ENCODE measurements at regions not wholly inside any gene's neighbourhood (a gene's known extent, or its start where the extent isn't known, plus 50 kb on each side); places are given as distances from the start of the nearest gene placed in this dataset.

DNA sequence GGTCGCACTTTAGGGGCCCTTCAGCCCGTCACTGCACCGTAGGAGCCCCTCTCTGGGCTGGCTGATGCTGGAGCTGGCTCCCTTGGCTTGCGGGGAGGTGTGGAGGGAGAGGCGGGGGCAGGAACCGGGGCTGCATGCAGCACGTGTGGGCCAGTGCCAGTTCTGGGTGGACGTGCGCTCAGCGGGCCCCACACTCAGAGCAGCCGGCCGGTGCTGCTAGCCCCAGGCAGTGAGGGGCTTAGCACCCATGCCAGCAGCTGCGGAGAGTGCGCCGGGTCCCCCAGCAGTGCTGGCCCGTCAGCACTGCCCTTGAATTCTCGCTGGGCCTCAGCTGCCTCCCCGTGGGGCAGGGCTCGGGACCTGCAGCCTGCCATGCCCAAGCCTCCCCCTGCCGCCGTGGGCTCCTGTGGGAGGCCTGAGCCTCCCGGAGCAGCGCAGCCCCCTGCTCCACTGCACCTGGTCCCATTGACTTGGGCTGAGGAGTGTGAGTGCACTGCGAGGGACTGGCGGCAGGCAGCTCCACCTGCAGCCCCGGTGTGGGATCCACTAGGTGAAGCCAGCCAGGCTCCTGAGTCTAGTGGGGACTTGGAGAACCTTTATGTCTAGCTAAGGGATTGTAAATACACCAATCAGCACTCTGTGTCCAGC, 108.8 kb upstream of the RASGEF1B start:
- DNase-seq, result no peak

DNA sequence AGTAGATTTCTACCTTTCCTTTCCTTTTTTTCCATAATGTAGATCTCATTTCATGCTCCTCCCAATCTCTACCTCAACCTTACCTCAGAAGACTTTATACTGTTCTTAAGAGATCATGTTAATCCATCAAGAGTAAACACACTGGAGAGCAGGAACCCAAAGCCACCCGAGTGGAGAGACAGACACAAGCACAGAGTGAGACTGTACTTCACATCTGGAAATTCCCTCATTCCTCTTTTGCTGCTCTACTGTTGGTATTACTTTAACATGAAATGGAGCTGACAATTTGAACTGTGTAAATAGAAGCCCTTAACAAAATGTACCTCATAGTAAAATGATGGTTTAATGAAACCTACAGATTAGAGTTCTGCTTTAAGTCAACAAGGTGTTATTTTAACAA, 105.7 kb upstream of the RASGEF1B start:
- no peak for DNase-seq

DNA sequence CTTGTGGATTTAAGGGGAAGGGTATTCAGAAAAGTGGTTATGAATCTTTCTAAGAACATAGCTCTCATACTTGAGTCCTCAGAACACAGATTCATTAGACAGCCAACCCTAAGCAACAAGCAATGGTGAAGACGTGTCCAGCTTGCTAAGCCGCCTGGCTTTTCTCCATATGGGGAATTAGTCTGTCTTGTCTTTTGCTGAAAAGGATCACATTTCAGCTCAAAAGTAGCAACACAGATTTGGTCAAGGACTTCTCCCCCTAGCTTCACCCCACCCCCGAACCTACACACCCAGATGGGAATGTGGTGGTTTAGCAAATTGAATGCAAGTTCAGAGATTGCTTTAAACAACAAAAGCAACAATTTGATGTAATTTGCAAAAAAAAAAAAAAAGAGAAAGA, 103.3 kb upstream of the RASGEF1B start:
- no peak for DNase-seq

DNA sequence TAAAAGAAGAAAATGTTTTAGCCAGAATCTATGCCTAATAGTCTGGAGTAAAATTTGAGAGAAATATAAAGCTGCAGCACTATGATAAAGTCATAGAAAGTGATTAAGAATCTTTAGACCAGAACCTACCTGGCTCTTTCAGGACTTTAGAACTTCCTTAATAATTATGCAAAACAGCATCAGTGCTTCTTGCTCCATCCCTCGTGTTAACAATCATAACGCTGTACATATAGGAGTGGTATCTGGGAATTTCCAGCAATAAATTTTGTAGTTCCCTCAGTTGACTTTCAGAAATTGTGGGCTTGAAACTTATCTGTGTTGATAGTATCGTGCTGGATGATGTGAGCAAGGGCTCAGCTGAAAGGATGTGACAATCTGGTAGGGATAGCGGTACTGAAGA, 102.1 kb upstream of the RASGEF1B start:
- DNase-seq, result no peak

DNA sequence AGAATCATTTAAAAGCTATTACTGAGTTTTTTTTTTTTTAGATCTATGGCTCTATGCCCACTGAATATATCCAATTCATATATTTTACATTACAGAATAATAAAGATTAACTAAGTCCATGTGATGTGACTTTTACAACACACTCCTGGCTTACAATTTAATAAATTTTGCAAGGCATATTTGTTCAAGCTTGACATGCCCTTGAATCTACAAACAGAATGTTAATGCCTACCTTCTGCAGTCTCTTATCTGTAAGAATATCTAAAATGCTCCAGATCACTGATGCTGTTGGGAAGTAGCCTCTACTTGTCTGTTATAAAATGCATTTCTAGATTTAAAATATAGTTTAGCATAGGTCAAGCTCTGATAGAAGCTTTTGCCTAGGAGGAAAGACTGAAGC, 100.7 kb upstream of the RASGEF1B start:
- no peak for DNase-seq

DNA sequence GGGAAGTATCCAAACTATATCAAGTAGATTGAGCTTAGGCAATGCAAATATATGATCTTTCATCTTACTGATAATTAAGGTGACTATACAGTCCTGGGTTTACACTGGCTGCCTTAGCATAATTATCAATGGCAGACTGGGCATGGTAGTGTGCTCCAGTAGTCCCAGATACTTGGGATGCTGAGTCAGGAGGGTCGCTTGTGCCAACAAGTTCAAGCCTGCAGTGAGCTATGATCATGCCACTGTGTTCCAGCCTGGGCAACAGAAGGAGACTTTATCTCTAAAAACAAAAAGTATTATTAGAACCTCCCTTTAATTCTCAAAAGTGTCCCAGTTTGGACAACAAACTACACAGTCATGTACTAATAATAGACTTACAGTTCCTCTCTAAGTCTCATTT, 99.4 kb upstream of the RASGEF1B start:
- no peak for DNase-seq

DNA sequence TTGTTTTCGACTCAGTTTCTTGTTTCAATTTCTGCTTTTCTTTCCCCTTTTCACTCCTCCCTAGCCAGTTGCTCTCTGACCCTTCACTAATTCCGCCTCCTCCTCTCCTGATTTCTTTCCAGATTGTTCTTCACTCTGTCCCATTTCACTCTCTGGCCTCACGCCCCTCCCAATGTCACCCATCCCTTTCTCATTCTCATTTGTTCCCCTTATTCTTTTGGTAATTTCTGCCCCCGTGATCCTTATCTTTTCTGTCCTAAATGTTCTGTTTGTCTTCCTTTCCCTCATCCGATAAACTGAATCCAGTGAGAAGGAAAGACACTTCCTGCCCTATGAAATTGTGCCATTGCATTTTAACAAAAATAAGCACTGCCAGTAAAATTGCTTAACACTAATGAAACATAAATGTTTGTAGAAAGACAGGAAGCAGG, 94.5 kb upstream of the RASGEF1B start:
- no peak for DNase-seq

DNA sequence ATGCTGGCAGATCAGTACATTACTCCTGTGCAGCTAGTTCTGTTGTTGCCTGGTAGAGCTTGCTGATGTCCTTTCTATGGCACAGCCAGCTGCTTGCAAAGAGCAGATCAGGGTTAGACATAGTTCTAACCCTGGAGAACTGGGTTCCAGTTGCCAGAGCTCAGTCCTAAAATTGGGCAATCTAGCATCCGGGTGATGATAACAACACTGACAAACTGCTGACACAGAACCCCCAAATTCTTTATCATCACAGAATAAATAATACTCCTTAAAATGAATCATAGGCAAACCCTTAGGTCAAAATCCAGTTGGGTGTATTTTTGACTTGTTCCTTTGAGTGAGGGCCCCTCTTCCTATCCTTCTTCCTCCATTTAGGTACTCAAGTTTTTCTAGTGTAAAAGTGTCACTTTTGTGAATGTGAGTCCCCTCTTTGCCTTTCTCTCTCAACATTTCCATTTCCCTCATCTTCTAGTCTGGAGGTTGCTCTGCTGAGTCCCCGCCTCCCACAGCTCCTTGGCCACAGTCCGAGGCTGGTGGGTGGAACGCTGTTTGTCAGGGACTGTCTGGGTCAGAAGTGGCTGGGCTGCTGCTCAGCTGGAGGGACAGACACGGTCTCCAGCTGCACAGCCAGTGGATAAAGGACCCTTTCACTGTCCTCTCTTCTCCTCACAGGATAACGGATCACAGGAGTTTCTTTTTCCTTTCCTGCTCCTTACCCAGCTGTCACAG, 93.6 kb upstream of the RASGEF1B start:
- DNase-seq, result peak; percentile 1

DNA sequence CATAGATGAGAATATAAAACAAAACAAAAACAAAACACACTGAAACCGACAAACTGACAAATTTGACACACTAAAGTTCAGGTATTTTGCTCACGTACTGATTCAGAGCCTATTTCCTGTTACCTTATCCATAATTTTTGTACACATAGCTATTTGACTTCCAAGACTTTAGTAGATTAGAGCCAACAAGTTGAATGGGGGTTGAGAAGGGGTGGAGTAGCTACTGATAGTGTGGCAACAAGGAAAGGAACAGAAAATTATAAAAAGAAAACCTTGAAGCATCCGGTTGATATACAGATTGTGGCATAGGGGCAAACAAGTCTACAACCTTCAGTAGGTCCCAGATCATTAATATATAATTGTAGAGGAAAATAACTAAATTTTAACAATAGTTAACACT, 92.3 kb upstream of the RASGEF1B start:
- no peak for DNase-seq

DNA sequence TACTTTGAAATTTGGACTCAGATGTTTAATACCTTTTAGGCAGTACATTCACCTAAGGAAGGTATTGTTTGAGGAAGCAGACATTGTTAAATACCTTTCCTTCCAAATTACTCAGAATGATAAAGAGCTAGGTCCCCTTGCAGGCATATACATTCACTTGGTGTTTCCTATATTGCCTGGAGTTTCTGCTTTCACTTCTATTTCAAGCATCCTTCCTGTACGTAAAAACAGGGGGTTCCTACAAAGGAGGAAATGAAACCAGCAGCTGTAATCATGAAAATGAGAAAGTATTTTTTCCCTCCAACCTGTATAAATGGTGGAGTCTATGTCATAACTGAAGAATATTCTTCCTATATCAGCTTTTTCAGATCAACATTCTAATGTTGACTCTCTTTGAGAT, 90.4 kb upstream of the RASGEF1B start:
- no peak for DNase-seq

DNA sequence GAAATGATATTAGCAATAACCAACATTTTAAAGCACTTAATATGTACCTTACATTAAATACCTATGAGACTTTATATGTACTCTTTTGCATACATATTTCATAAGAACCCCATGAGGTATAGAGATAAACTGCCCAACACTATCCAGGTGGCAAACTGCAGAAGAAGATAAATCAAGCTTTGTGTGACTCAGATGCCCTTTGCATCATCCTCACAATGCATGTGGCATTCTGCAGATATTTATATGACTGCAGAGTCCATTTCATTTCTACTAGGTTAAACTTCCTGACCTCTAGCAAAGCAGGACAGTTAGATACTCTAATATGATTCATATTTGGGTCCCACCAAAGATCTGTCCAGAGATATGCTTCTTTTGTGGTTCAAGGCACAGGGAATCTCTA, 85.6 kb upstream of the RASGEF1B start:
- no peak for DNase-seq

DNA sequence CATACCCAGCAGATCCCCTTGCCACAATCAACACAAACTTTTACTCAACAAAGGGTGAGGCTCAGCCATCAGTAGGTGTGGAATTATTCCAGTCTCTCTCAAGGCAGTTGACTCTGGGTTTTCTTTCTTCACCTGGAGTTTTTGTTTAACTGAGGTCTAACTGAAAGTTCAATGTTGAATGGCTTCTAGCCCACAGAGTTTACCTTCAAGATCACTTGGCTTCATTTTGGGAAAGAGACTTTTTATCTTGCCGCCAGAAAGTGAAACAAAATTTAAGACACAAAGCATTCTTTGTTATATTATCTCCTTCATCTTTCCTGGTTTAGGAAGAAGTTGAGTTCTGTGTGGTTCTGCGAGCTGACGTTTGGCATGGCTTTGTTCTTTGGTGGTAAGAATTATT, 83.8 kb upstream of the RASGEF1B start:
- DNase-seq, result no peak

DNA sequence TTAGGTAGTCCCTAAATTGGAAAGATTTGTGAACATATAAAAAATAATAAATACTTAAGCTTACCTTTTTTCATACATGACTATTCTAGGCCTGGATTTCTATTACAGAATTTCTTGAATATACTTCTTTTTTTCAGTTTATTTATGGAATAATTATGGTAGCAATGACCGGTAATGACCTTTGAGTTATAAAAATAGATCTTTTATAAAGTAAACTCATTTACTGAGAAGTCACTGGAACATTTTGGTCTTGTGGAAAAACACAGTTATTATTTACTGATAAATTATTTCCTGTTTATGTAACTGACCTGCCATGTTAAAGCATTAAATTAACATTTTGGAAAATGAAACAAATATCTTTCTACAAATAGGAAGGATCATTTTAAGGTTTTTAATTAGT, 80.4 kb upstream of the RASGEF1B start:
- DNase-seq, result no peak

DNA sequence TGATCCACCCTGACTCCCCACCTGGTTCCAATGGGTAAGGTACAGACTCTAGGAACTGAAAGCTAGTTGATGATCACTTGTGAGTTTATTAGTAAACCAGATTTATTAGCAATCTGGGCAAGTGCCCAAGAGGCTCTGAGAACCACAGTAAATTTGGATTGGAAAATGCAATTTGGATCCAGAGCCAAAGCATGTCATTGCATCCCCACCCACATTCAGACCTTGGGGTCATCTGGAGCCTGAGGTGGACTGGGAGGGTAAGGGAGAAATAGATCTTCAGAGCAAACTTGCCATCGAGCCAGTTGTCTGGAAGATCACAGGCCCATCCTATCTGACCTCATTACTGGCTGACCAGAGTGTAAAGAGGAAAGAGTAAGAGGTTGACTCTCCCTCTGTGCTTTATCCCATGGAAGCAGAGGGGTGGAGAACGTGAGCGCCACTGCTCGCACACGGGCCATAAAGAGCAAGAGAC, 78.7 kb upstream of the RASGEF1B start:
- no peak for DNase-seq

DNA sequence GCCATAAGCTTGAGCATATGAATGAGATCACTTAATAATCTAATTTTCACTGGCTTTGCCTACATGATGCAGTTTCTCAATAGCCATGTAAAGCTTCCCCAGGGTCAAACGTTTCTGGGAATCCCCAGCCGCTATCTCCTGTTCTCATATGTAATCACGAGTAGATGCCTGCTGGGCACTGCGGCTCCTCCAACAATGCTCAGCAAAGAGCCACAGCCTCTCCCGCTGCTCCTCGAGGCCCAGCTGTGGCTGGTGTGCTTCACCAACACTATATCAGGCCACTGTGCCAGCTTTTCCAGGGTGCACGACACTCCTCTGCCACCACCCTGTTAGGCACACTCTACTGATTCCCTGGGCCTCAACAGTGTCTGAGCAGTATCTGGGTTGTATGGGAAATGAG, 78.3 kb upstream of the RASGEF1B start:
- no peak for DNase-seq

DNA sequence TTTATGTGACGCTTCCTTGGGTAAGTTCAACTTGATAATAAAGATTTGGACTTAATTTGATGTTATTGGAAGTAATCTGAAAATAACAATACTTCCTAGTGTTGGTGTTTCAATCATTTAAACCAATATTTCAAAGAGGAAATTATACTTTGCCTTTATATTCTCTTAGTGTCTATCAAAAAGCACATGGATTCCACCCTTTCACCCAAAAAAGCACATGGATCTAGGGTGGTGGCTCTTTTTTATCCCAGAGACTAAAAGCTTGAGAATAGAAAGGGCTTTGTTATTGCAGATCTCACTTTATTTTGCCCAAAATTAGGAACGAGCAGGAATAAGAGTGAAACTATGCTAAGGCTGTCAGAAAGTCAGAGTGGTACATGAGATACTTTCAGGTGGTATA, 75.1 kb upstream of the RASGEF1B start:
- DNase-seq, result no peak

DNA sequence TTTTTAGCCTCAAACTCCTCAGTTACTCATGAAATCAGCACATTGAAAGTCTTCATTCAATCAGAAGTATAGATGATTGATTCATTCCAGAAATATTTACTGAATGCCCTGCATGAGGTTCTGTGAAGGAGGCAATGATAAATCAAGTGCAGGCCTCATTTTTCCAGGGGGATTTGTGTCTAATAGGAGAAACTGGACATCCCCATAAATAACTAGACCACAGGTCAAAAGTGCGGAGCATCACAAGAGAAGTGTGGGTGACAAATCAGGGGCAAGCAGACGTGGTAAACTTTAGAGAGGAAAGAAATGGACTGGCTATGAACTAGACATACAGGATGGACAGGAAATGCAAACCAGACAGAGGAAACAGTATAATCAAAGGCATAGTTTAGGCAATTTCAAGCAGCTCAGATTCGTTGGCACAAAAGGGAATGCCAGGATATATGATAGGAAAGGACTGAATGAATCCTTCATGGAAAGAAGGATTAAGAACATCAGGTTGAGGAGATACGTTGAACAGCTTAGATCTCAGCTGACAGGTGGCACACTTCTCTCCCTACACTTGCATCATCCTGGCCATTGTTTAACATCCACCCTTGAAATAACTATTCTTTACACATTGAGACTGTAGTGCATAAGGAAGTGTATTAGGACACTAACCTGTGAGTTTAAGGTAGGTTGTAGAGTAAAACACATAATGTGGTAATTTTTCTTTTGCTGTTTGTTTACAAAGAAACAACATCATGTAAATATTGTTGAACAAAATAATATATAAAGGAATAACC, 69.6 kb upstream of the RASGEF1B start:
- no peak for DNase-seq

DNA sequence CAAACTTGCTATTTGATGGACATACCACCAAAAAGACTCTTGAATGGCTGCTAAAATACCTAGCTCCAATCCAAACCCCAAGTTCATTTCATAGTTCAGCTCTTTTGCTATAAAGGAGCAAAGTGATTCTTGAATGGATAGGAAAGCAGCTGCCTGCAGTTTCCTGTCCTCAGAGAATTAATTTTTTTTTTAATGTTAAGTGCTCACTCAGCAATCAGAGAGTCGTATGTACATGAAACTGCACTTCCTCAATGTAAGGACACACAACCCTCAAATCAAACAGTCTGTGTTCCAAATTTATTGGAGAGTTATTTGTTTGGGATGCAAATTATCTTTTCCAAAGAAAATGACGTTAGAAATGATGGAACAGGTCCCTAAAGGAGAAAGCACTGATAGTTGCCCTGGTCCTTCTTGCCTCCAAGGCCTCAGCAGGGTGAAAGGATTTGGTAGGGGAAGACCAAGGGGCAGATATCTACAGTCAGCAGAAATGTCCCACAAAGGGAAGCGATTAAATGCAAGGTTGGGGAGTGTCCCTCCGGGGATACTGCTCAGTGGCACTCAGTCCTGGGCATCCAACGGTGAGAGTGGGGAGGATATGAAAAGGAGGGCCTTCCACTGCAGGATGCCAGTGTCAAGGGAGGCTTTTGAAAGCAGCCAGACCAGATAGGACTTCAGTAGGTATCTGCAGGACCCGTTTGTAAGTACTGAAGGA, 67.2 kb upstream of the RASGEF1B start:
- no peak for DNase-seq

DNA sequence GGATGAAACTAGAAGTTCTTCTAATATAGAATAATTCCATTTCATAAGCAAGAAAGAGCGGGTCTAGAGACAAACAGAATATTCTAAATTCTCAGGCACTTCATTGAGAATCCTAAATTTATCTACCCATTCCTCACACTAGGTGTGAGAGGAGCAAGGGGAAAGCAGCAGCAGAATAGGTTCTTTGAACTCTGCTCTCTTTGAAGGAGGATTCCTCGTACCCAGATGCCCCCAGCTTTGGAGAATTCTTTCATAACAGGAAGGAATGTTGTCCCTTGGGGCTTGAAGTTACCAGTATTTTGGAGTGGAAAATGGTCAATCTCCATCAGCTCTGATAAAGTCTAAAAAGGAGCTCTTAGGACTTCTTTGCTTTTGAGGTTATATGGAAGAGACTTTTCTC, 59.7 kb upstream of the RASGEF1B start:
- DNase-seq, result no peak

DNA sequence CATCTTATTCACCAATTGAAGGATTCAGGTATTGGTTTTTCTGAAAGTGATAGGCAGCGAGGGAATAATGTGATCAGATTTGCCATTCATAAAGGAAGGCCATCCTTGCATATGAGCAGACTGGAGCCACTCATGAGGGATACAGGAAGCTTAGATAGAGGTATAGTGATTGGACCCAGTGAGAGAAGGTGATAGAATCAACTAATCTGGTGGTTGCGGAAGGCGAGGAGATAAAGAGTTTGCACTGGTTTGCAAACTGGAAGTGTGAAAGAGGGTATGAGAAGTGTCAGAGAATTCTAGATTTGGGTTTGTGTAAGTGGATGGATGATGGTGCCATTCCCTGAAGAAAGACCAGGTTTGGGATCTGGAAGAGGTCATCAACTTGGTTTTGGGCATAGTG, 57.3 kb upstream of the RASGEF1B start:
- no peak for DNase-seq

DNA sequence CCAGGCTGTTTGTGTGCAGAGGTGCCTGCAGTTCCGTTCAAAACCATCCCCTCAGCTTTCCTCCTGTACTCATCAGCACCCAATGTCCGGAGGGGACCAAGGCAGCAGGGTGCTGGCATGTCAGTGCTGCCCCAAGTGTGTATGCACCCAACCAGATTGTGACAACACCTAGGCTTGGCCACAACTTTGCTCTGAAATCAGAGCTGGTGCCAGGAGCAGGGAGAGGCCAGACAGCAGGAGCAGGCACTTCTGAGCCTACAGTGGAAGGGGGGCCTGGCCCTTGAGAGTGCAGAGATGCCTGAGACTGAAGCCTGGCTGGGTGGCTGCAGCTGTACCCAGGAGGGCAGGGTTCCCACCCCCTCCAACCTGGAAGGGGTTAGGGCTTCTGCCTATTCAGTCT, 56.5 kb upstream of the RASGEF1B start:
- no peak for DNase-seq

DNA sequence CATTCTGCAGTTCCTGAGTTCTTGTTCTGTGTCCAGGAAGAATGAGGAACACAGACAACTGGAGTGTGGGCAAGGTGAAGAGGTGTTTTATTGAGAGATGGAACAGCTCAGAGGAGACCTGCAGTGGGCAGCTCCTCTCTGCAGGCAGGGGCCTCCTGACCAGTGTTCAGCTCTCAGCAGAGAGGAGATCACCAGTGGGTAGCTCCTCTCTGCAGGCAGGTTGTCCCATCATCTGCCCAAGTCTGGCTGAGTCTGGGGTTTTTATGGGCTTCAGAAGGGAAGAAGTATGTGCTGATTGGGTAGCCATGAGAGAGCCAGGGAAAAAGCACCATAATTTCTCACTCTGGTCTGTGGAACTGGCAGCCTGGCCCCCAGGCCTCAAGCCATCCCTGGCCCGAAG, 56.0 kb upstream of the RASGEF1B start:
- no peak for DNase-seq

DNA sequence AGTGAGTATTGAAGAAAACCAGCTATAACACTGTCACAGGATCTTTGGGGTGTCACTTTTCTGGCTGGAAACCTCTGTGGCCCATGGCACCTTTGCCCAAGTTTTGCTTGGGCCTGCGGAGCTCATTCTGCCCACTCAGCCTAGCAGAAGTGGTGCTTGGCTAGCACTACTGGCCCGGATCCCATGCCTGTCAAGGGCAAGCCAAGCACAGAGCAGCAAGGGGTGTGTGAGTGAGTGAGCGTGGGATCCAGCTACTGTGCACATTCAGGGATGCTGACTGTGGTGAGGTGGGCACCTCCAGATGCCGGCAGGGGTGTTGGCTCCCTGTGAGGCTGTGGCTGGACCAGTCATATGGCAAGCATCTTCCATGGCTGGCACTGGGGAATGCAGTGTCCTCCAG, 55.4 kb upstream of the RASGEF1B start:
- DNase-seq, result no peak

All from fibroblast of skin of abdomen (primary cell).